Mesendoderm (in vitro differentiated cells): ENCODE measurements at regions not wholly inside any gene's neighbourhood (a gene's known extent, or its start where the extent isn't known, plus 50 kb on each side); places are given as distances from the start of the nearest gene placed in this dataset.

Experiments used
- DNase-seq: peaks from one replicate; pipeline ENCODE4 v3.0.0; 2013
- H2AK5ac ChIP-seq: 2 replicates; pipeline ENCODE4 v1.6.1; 2013; ENCODE audit warnings: low read length, inconsistent platforms
- H2BK120ac ChIP-seq: 2 replicates; pipeline ENCODE4 v1.6.1; 2013; ENCODE audit warnings: low read depth, mild to moderate bottlenecking, low read length, moderate library complexity, mixed read lengths
- H2BK15ac ChIP-seq: replicated peaks from 2 replicates; pipeline ENCODE4 v1.6.1; 2013; ENCODE audit warnings: low read depth, mild to moderate bottlenecking, moderate library complexity
- H2BK5ac ChIP-seq: 2 replicates; pipeline ENCODE4 v1.6.1; 2013; ENCODE audit warnings: low read length, inconsistent platforms
- H3K18ac ChIP-seq: 2 replicates; pipeline ENCODE4 v1.6.1; 2013; ENCODE audit warnings: mild to moderate bottlenecking, low read length, mixed read lengths
- H3K23ac ChIP-seq: one replicate; pipeline ENCODE4 v1.6.1; 2013; ENCODE audit warnings: low read length
- H3K27ac ChIP-seq: 2 replicates; pipeline ENCODE4 v1.5.1; 2013; ENCODE audit warnings: low read depth, mild to moderate bottlenecking, inconsistent platforms, low read length, moderate library complexity
- H3K27me3 ChIP-seq: 2 replicates; pipeline ENCODE4 v1.6.1; 2013; ENCODE audit warnings: low read length, control low read depth, mild to moderate bottlenecking, inconsistent platforms; ENCODE audit not compliant: insufficient read depth, poor library complexity
- H3K36me3 ChIP-seq: 2 replicates; pipeline ENCODE4 v1.6.1; 2013; ENCODE audit warnings: low read length, inconsistent platforms; ENCODE audit not compliant: control insufficient read depth, insufficient read depth
- H3K4ac ChIP-seq: one replicate; pipeline ENCODE4 v1.6.1; 2013; ENCODE audit warnings: low read depth, mild to moderate bottlenecking, low read length, moderate library complexity
- H3K4me1 ChIP-seq: 2 replicates; pipeline ENCODE4 v1.6.1; 2013; ENCODE audit warnings: low read depth, low read length, inconsistent platforms; ENCODE audit not compliant: control insufficient read depth
- H3K4me2 ChIP-seq: 2 replicates; pipeline ENCODE4 v1.6.1; 2013; ENCODE audit warnings: low read length
- H3K4me3 ChIP-seq: 2 replicates; pipeline ENCODE4 v1.5.1; 2013; ENCODE audit warnings: mild to moderate bottlenecking, low read length
- H3K56ac ChIP-seq: one replicate; pipeline ENCODE4 v1.6.1; 2013; ENCODE audit warnings: low read length
- H3K79me1 ChIP-seq: 2 replicates; pipeline ENCODE4 v1.6.1; 2013; ENCODE audit warnings: low read length, inconsistent platforms
- H3K79me2 ChIP-seq: 2 replicates; pipeline ENCODE4 v1.6.1; 2013; ENCODE audit warnings: mild to moderate bottlenecking, low read length; ENCODE audit not compliant: control insufficient read depth, insufficient read depth
- H3K9ac ChIP-seq: 2 replicates; pipeline ENCODE4 v1.6.1; 2013; ENCODE audit warnings: low read length, inconsistent platforms
- H4K5ac ChIP-seq: one replicate; pipeline ENCODE4 v1.6.1; 2013; ENCODE audit warnings: low read length
- H4K8ac ChIP-seq: one replicate; pipeline ENCODE4 v1.6.1; 2013; ENCODE audit warnings: low read depth, mild to moderate bottlenecking, control low read depth, low read length, moderate library complexity
- WGBS: extraction: QIAGEN DNeasy Blood & Tissue Kit; methylation state at CpG from one replicate; pipeline ENCODE4 v1.1.7; 2013; ENCODE audit warnings: low lambda C conversion rate, missing lambda C conversion rate; ENCODE audit not compliant: insufficient coverage; ENCODE audit errors: extremely low coverage; 5-methylcytosine and 5-hydroxymethylcytosine counted together

- H3K9ac ChIP-seq: no peak overlapping the region
- no peak overlapping the region for H4K5ac ChIP-seq
- no peaks in the 10 kb centered on the region for H3K36me3 ChIP-seq
- H3K23ac ChIP-seq: no peak overlapping the region
- H2BK5ac ChIP-seq: no peak overlapping the region
- no peak overlapping the region for H3K27ac ChIP-seq
- no peak overlapping the region for H2BK120ac ChIP-seq
- no peak overlapping the region for H3K4me2 ChIP-seq
- H3K4me1 ChIP-seq: peaks cover 3% of the 10 kb centered on the region
- WGBS: no CpG with 5 or more reads among the region's 2 CpGs
- no peaks in the 10 kb centered on the region for H3K79me1 ChIP-seq
- H3K27me3 ChIP-seq: no peaks in the 10 kb centered on the region
- no peak overlapping the region for H3K56ac ChIP-seq
- H2BK15ac ChIP-seq: no peak overlapping the region
- no peak overlapping the region for H3K4me3 ChIP-seq
- H3K18ac ChIP-seq: no peak overlapping the region
- H3K79me2 ChIP-seq: no peaks in the 10 kb centered on the region
- H2AK5ac ChIP-seq: no peak overlapping the region
- H3K4ac ChIP-seq: no peak overlapping the region
- no peak for DNase-seq
- no peak overlapping the region for H4K8ac ChIP-seq
These were observed 190.5 kb downstream of the DICER1 start for GRCh38 chr14:94966868-94967267.

- Histone ChIP-seq H4K5ac (no peak overlapping the region), H2BK120ac (no peak overlapping the region), H3K4ac (no peak overlapping the region), H3K23ac (no peak overlapping the region), H3K36me3 (no peaks in the 10 kb centered on the region), H3K9ac (no peak overlapping the region), H3K79me1 (no peaks in the 10 kb centered on the region), H3K18ac (no peak overlapping the region), H3K56ac (no peak overlapping the region), H2BK5ac (no peak overlapping the region), H3K27ac (no peak overlapping the region), H3K4me2 (no peak overlapping the region), H2AK5ac (no peak overlapping the region), H4K8ac (no peak overlapping the region), H3K4me1 (peaks cover 4% of the 10 kb centered on the region), H2BK15ac (no peak overlapping the region), H3K27me3 (no peaks in the 10 kb centered on the region), H3K79me2 (no peaks in the 10 kb centered on the region), H3K4me3 (no peak overlapping the region)
- no CpG with 5 or more reads among the region's 5 CpGs for WGBS
- DNase-seq: no peak
These were observed 191.0 kb downstream of the DICER1 start for GRCh38 chr14:94966344-94966743.

- Histone ChIP-seq H3K27ac (no peak overlapping the region), H3K4me3 (no peak overlapping the region), H3K9ac (no peak overlapping the region), H3K23ac (no peak overlapping the region), H3K36me3 (no peaks in the 10 kb centered on the region), H3K79me2 (no peaks in the 10 kb centered on the region), H3K4me2 (no peak overlapping the region), H2BK5ac (no peak overlapping the region), H4K8ac (no peak overlapping the region), H3K4ac (no peak overlapping the region), H3K18ac (no peak overlapping the region), H3K79me1 (no peaks in the 10 kb centered on the region), H3K27me3 (no peaks in the 10 kb centered on the region), H2BK120ac (no peak overlapping the region), H2BK15ac (no peak overlapping the region), H3K4me1 (peaks cover 4% of the 10 kb centered on the region), H3K56ac (no peak overlapping the region), H4K5ac (no peak overlapping the region), H2AK5ac (no peak overlapping the region)
- WGBS: no CpG with 5 or more reads among the region's 8 CpGs
- DNase-seq: no peak
These were observed 191.6 kb downstream of the DICER1 start for GRCh38 chr14:94965551-94966313.

- Histone ChIP-seq H3K9ac (no peak overlapping the region), H3K4me3 (no peak overlapping the region), H3K18ac (no peak overlapping the region), H2BK120ac (no peak overlapping the region), H3K79me2 (no peaks in the 10 kb centered on the region), H2BK5ac (no peak overlapping the region), H4K5ac (no peak overlapping the region), H3K4me2 (no peak overlapping the region), H3K4ac (no peak overlapping the region), H2BK15ac (no peak overlapping the region), H3K36me3 (no peaks in the 10 kb centered on the region), H3K4me1 (peaks cover 4% of the 10 kb centered on the region), H3K23ac (no peak overlapping the region), H3K56ac (no peak overlapping the region), H3K27me3 (no peaks in the 10 kb centered on the region), H3K27ac (no peak overlapping the region), H4K8ac (no peak overlapping the region), H2AK5ac (no peak overlapping the region), H3K79me1 (no peaks in the 10 kb centered on the region)
- no peak for DNase-seq
- WGBS: no CpG with 5 or more reads among the region's 7 CpGs
These were observed 192.4 kb downstream of the DICER1 start for GRCh38 chr14:94964931-94965330.

GRCh38 chr14:94964181-94964580, 193.1 kb downstream of the DICER1 start:
- Histone ChIP-seq H4K5ac (no peak overlapping the region), H3K79me1 (no peaks in the 10 kb centered on the region), H3K4me3 (no peak overlapping the region), H3K36me3 (no peaks in the 10 kb centered on the region), H2BK120ac (no peak overlapping the region), H3K23ac (no peak overlapping the region), H3K4ac (no peak overlapping the region), H2BK15ac (no peak overlapping the region), H2BK5ac (no peak overlapping the region), H2AK5ac (no peak overlapping the region), H3K79me2 (no peaks in the 10 kb centered on the region), H3K27me3 (no peaks in the 10 kb centered on the region), H3K9ac (no peak overlapping the region), H4K8ac (no peak overlapping the region), H3K4me1 (peaks cover 4% of the 10 kb centered on the region), H3K18ac (no peak overlapping the region), H3K4me2 (no peak overlapping the region), H3K27ac (no peak overlapping the region), H3K56ac (no peak overlapping the region)
- WGBS: no CpG with 5 or more reads among the region's 3 CpGs
- DNase-seq: no peak

- no peak overlapping the region for H3K56ac ChIP-seq
- H3K79me1 ChIP-seq: no peaks in the 10 kb centered on the region
- H4K5ac ChIP-seq: no peak overlapping the region
These were observed 193.1 kb upstream of the GSC start for GRCh38 chr14:94963051-94963450.

More at GRCh38 chr14:94963051-94963450, 193.1 kb upstream of the GSC start:
- Histone ChIP-seq H4K8ac (no peak overlapping the region), H3K4me1 (peaks cover 4% of the 10 kb centered on the region), H3K4ac (no peak overlapping the region), H3K4me3 (no peak overlapping the region), H3K4me2 (no peak overlapping the region), H2BK15ac (no peak overlapping the region), H3K27ac (no peak overlapping the region), H2BK120ac (no peak overlapping the region), H3K27me3 (no peaks in the 10 kb centered on the region), H2BK5ac (no peak overlapping the region), H3K18ac (no peak overlapping the region), H3K9ac (no peak overlapping the region), H3K36me3 (no peaks in the 10 kb centered on the region), H2AK5ac (no peak overlapping the region), H3K23ac (no peak overlapping the region), H3K79me2 (no peaks in the 10 kb centered on the region)
- WGBS: no CpG with 5 or more reads among the region's 8 CpGs
- DNase-seq: no peak
